ENCODE measurements at regions not wholly inside any gene's neighbourhood (a gene's known extent, or its start where the extent isn't known, plus 50 kb on each side); places are given as distances from the start of the nearest gene placed in this dataset.
A peak's percentile ranks its signal among the peaks of the same experiment; 100 is the strongest.

GRCh38 chr20:11166712-11167111, 492.9 kb upstream of the JAG1 start:
- TF ChIP-seq, protein P1, sequence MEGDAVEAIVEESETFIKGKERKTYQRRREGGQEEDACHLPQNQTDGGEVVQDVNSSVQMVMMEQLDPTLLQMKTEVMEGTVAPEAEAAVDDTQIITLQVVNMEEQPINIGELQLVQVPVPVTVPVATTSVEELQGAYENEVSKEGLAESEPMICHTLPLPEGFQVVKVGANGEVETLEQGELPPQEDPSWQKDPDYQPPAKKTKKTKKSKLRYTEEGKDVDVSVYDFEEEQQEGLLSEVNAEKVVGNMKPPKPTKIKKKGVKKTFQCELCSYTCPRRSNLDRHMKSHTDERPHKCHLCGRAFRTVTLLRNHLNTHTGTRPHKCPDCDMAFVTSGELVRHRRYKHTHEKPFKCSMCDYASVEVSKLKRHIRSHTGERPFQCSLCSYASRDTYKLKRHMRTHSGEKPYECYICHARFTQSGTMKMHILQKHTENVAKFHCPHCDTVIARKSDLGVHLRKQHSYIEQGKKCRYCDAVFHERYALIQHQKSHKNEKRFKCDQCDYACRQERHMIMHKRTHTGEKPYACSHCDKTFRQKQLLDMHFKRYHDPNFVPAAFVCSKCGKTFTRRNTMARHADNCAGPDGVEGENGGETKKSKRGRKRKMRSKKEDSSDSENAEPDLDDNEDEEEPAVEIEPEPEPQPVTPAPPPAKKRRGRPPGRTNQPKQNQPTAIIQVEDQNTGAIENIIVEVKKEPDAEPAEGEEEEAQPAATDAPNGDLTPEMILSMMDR (IDR thresholded peaks at IDR 0.05; ENCODE audit: low read depth, low read length) = no peak
- no peak overlapping the region for H3K4me3 ChIP-seq (ENCODE audit: low read depth, low read length)
- in situ Hi-C loops (cut with HindIII; ENCODE audit: low sequenced_read_pairs) = no loop called here
- DNase-seq (ENCODE audit: low read depth, low spot score) = no peak

DNA sequence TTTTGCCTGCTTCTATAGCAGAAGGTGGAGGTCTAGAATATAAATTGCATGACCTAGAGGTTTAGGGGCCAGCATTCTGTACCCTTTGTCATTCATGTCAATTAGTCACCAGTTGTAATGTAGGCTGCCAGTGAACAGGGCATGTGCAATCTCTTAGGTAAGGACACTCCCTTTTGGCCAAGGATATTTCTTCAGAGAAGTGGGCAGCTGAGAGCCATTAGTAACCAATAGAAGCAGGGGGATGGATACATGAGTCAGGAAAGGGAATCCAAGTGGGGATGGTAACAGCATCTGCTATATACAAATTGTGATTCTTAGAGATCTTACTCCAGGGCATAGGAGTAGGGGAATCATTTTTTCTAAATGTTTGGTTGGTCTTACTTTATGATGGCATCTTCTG, 494.2 kb upstream of the JAG1 start:
- TF ChIP-seq, protein P1 (IDR thresholded peaks at IDR 0.05; ENCODE audit: low read depth, low read length) = no peak
- no peak for DNase-seq (ENCODE audit: low read depth, low spot score)
- in situ Hi-C loops (cut with HindIII; ENCODE audit: low sequenced_read_pairs) = no loop called here
- no peak overlapping the region for H3K4me3 ChIP-seq (ENCODE audit: low read depth, low read length)

DNA sequence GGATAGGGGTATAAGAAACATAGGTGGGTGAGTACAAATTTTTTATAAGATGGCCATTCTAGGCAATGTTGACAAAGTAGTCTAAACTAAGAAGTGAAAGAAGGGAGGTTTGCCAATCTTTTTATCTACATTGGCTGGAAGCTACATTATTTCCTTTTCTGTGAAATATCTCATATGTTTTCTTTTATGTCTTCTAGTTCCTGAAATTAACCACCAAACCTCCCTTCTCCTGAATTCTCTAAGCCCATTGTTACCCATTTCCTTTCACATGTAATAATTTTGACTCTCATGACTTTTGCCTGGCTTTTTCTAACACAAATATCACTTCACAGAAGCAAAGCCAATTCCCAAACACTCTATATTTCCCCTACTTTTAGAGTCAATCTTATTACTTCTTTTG, 496.2 kb upstream of the JAG1 start:
- TF ChIP-seq, protein P1 (IDR thresholded peaks at IDR 0.05; ENCODE audit: low read depth, low read length) = no peak
- no peak for DNase-seq (ENCODE audit: low read depth, low spot score)
- in situ Hi-C loops (cut with HindIII; ENCODE audit: low sequenced_read_pairs) = no loop called here
- H3K4me3 ChIP-seq (ENCODE audit: low read depth, low read length) = no peak overlapping the region

GRCh38 chr20:11170565-11170964, 496.8 kb upstream of the JAG1 start:
- TF ChIP-seq, protein P1 (IDR thresholded peaks at IDR 0.05; ENCODE audit: low read depth, low read length) = no peak
- in situ Hi-C loops (cut with HindIII; ENCODE audit: low sequenced_read_pairs) = no loop called here
- peak; percentile 19 for DNase-seq (ENCODE audit: low read depth, low spot score)
- no peak overlapping the region for H3K4me3 ChIP-seq (ENCODE audit: low read depth, low read length)

DNA sequence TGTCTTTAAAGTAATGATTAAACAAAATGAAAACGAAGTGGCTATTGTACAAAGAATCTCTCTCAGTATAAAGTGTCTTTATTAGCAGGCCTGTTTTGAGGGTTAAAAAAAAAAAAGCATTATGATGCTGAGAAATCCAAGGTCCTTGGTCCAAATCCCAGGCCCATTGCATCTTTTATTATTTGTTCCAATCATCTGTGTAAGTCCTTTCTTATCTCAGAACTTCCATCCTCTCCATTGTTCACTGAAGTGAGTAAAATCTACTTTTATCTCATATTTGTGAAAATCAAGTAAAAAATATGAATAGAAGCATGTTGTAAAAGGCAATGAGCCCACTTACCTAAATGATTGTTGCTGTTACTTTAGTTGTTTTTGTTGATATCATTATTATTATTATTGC, 499.1 kb upstream of the JAG1 start:
- in situ Hi-C loops (cut with HindIII; ENCODE audit: low sequenced_read_pairs) = no loop called here
- no peak overlapping the region for H3K4me3 ChIP-seq (ENCODE audit: low read depth, low read length)
- TF ChIP-seq, protein P1 (IDR thresholded peaks at IDR 0.05; ENCODE audit: low read depth, low read length) = no peak
- DNase-seq (ENCODE audit: low read depth, low spot score) = no peak

GRCh38 chr20:11173916-11174315, 500.1 kb upstream of the JAG1 start:
- TF ChIP-seq, protein P1 (IDR thresholded peaks at IDR 0.05; ENCODE audit: low read depth, low read length) = no peak
- no peak for DNase-seq (ENCODE audit: low read depth, low spot score)
- in situ Hi-C loops (cut with HindIII; ENCODE audit: low sequenced_read_pairs) = no loop called here
- no peak overlapping the region for H3K4me3 ChIP-seq (ENCODE audit: low read depth, low read length)

DNA sequence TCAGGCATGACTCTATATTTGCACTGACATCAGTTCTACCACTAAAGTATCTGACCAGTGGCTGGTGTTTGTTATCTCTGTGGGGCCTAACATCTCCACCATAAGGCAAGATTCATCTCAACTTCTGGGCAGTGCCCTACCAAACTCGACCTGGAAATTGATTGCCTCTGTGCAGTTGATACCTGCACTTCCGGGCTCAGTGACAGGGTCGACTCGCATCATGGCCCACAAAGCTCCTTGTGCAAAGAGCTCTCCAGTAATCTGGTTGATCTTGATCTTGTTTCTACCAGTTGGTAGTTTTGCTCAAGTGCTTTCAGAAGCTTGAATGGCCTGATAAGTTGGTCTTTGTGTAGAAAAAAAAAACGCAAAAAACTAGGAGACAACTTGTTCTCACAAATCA, 501.1 kb upstream of the JAG1 start:
- no peak overlapping the region for H3K4me3 ChIP-seq (ENCODE audit: low read depth, low read length)
- DNase-seq (ENCODE audit: low read depth, low spot score) = no peak
- TF ChIP-seq, protein P1 (IDR thresholded peaks at IDR 0.05; ENCODE audit: low read depth, low read length) = no peak
- in situ Hi-C loops (cut with HindIII; ENCODE audit: low sequenced_read_pairs) = no loop called here

Data from astrocyte of the spinal cord (primary cell).